HL-60 (cell line): ENCODE measurements at regions not wholly inside any gene's neighbourhood (a gene's known extent, or its start where the extent isn't known, plus 50 kb on each side); places are given as distances from the start of the nearest gene placed in this dataset.

Source experiments
- CTCF ChIP-seq: IDR thresholded peaks from one replicate; pipeline ENCODE4 v1.5.1; 2011; ENCODE audit warnings: low read length, control low read depth, inconsistent platforms; ENCODE audit not compliant: insufficient read depth
- GABPA ChIP-seq: IDR thresholded peaks from 2 replicates; pipeline ENCODE4 v1.6.1; 2012; ENCODE audit warnings: low read depth
- POLR2AphosphoS5 ChIP-seq: IDR thresholded peaks from 2 replicates; pipeline ENCODE4 v1.6.1; 2012; ENCODE audit warnings: low read depth
- REST ChIP-seq: IDR thresholded peaks from 2 replicates; pipeline ENCODE4 v1.6.1; 2012; ENCODE audit warnings: low read depth; ENCODE audit not compliant: insufficient replicate concordance

- no peak for TF ChIP-seq CTCF
- TF ChIP-seq POLR2AphosphoS5: no peak
- TF ChIP-seq GABPA: no peak
- no peak for TF ChIP-seq REST
These were observed 278.9 kb upstream of the XYLT1 start for GRCh38 chr16:17749706-17750105.
